SK-MEL-5 (cell line): ENCODE measurements at regions not wholly inside any gene's neighbourhood (a gene's known extent, or its start where the extent isn't known, plus 50 kb on each side); places are given as distances from the start of the nearest gene placed in this dataset.
A peak's percentile ranks its signal among the peaks of the same experiment; 100 is the strongest.

Experiments
- DNase-seq: peaks from one replicate; pipeline ENCODE4 v3.0.0-alpha.2; 2016; ENCODE audit warnings: low read depth, low spot score
- in situ Hi-C: cut with HindIII; loops from 2 replicates; pipeline ENCODE4 v1.10.0; 2016; ENCODE audit warnings: low sequenced_read_pairs, high pct_unique_total_duplicates, low pct_unique_long_range_greater_than_20kb

GRCh38 chr2:18403921-18404522, 156.4 kb downstream of the RDH14 start:
- in situ Hi-C loops, result no loop called here
- DNase-seq, result no peak

GRCh38 chr2:18402831-18403230, 157.6 kb downstream of the RDH14 start:
- DNase-seq, result no peak
- in situ Hi-C loops, result no loop called here

- no peak for DNase-seq
- in situ Hi-C loops, result no loop called here
Measured at GRCh38 chr2:18401471-18401870, 159.0 kb downstream of the RDH14 start.

GRCh38 chr2:18399601-18400000, 160.9 kb downstream of the RDH14 start:
- in situ Hi-C loops, result no loop called here

GRCh38 chr2:18398833-18399232, 161.6 kb downstream of the RDH14 start:
- in situ Hi-C loops, result no loop called here
- no peak for DNase-seq

More at GRCh38 chr2:18399601-18400000, 160.9 kb downstream of the RDH14 start:
- no peak for DNase-seq

GRCh38 chr2:18396329-18397010, 164.0 kb downstream of the RDH14 start:
- in situ Hi-C loops, result no loop called here
- DNase-seq, result no peak

- in situ Hi-C loops, result no loop called here
- DNase-seq, result no peak
Measured at GRCh38 chr2:18395555-18395954, 164.9 kb downstream of the RDH14 start.

- in situ Hi-C loops, result no loop called here
- DNase-seq, result peak; percentile 90
Measured at GRCh38 chr2:18387441-18388206, 172.8 kb downstream of the RDH14 start.

- in situ Hi-C loops, result no loop called here
- no peak for DNase-seq
Measured at GRCh38 chr2:18384242-18384641, 176.2 kb downstream of the RDH14 start.

- in situ Hi-C loops, result no loop called here
- no peak for DNase-seq
Measured at GRCh38 chr2:18381386-18381785, 179.1 kb downstream of the RDH14 start.

GRCh38 chr2:18380321-18380720, 180.1 kb downstream of the RDH14 start:
- no peak for DNase-seq
- in situ Hi-C loops, result no loop called here

- peak; percentile 13 for DNase-seq
- in situ Hi-C loops, result no loop called here
Measured at GRCh38 chr2:18379870-18380269, 180.6 kb downstream of the RDH14 start.

GRCh38 chr2:18378020-18378653, 182.3 kb downstream of the RDH14 start:
- in situ Hi-C loops, result no loop called here
- DNase-seq, result peak; percentile 76

GRCh38 chr2:18376936-18377335, 183.5 kb downstream of the RDH14 start:
- in situ Hi-C loops, result no loop called here
- no peak for DNase-seq

GRCh38 chr2:18373664-18374063, 186.8 kb downstream of the RDH14 start:
- DNase-seq, result no peak

GRCh38 chr2:18373081-18373480, 187.4 kb downstream of the RDH14 start:
- no peak for DNase-seq
- in situ Hi-C loops, result no loop called here

More at GRCh38 chr2:18373664-18374063, 186.8 kb downstream of the RDH14 start:
- in situ Hi-C loops, result no loop called here

- in situ Hi-C loops, result no loop called here
- DNase-seq, result no peak
Measured at GRCh38 chr2:18372641-18373040, 187.8 kb downstream of the RDH14 start.

- in situ Hi-C loops, result no loop called here
- DNase-seq, result no peak
Measured at GRCh38 chr2:18369760-18370159, 190.7 kb downstream of the RDH14 start.
